DND-41 (cell line): ENCODE measurements at regions not wholly inside any gene's neighbourhood (a gene's known extent, or its start where the extent isn't known, plus 50 kb on each side); places are given as distances from the start of the nearest gene placed in this dataset.
"Not testable (repeated sequence)": the region's sequence is repeated elsewhere in the genome, so short reads cannot be mapped to it uniquely, and the experiment has no call there.

Experiments used
- ATAC-seq: fragments of 200-7000 bp; cut with Tn5 transposase; 3 replicates; pipeline ENCODE4 v1.9.1; 2021; ENCODE audit warnings: low read depth; ENCODE audit not compliant: insufficient read depth
- DNase-seq: peaks from one replicate; pipeline ENCODE4 v3.0.0-alpha.2; 2020
- H2AFZ ChIP-seq: 2 replicates; pipeline ENCODE4 v1.6.0; 2012; ENCODE audit warnings: low read depth, low read length
- H3K27ac ChIP-seq: 2 replicates; pipeline ENCODE4 v1.5.1; 2012; ENCODE audit warnings: low read length, inconsistent platforms
- H3K27me3 ChIP-seq: fragments of 200-600 bp; sonication (generic); 2 replicates; pipeline ENCODE4 v1.6.0; 2012; ENCODE audit warnings: low read length, mild to moderate bottlenecking, inconsistent platforms; ENCODE audit not compliant: insufficient read depth, poor library complexity
- H3K36me3 ChIP-seq: 2 replicates; pipeline ENCODE4 v1.5.1; 2012; ENCODE audit warnings: low read length, inconsistent platforms; ENCODE audit not compliant: insufficient read depth
- H3K4me1 ChIP-seq: 2 replicates; pipeline ENCODE4 v1.5.1; 2012; ENCODE audit warnings: mild to moderate bottlenecking, low read length; ENCODE audit not compliant: insufficient read depth
- H3K4me2 ChIP-seq: 2 replicates; pipeline ENCODE4 v1.6.0; 2012; ENCODE audit warnings: mild to moderate bottlenecking, moderate library complexity, low read length, inconsistent platforms; ENCODE audit not compliant: insufficient read depth
- H3K4me3 ChIP-seq, 2 experiments: fragments of 200-600 bp in 1 of 2; shearing (Covaris generic) in 1 of 2; 2 replicates each; pipeline ENCODE4 v1.5.1; 2012 to 2016; ENCODE audit warnings: inconsistent platforms in 2 of 2, low read length in 2 of 2, mild to moderate bottlenecking in 2 of 2, low read depth in 1 of 2, moderate library complexity in 1 of 2
- H3K79me2 ChIP-seq: 2 replicates; pipeline ENCODE4 v1.6.0; 2012; ENCODE audit warnings: low read length, inconsistent platforms; ENCODE audit not compliant: insufficient read depth
- H3K9ac ChIP-seq: 2 replicates; pipeline ENCODE4 v1.6.0; 2012; ENCODE audit warnings: low read depth, mild to moderate bottlenecking, inconsistent platforms, low read length, moderate library complexity
- H3K9me3 ChIP-seq: 2 replicates; pipeline ENCODE4 v1.5.1; 2012; ENCODE audit warnings: low read length, moderate library complexity, mild to moderate bottlenecking, inconsistent platforms; ENCODE audit not compliant: insufficient read depth, severe bottlenecking
- H4K20me1 ChIP-seq: 2 replicates; pipeline ENCODE4 v1.6.0; 2012; ENCODE audit warnings: low read length; ENCODE audit not compliant: insufficient read depth
- EZH2 ChIP-seq: IDR thresholded peaks from 3 replicates; pipeline ENCODE4 v1.6.1; 2012; ENCODE audit warnings: borderline replicate concordance, low read depth, mild to moderate bottlenecking, moderate library complexity, low read length, inconsistent platforms; ENCODE audit not compliant: severe bottlenecking
- TF ChIP-seq, protein P1 (sequence below): IDR thresholded peaks from 2 replicates; pipeline ENCODE4 v1.5.1; 2012; ENCODE audit warnings: borderline replicate concordance, low read length, moderate library complexity, mild to moderate bottlenecking; ENCODE audit not compliant: poor library complexity, severe bottlenecking; ENCODE audit errors: extremely low read depth

- TF ChIP-seq, protein P1, sequence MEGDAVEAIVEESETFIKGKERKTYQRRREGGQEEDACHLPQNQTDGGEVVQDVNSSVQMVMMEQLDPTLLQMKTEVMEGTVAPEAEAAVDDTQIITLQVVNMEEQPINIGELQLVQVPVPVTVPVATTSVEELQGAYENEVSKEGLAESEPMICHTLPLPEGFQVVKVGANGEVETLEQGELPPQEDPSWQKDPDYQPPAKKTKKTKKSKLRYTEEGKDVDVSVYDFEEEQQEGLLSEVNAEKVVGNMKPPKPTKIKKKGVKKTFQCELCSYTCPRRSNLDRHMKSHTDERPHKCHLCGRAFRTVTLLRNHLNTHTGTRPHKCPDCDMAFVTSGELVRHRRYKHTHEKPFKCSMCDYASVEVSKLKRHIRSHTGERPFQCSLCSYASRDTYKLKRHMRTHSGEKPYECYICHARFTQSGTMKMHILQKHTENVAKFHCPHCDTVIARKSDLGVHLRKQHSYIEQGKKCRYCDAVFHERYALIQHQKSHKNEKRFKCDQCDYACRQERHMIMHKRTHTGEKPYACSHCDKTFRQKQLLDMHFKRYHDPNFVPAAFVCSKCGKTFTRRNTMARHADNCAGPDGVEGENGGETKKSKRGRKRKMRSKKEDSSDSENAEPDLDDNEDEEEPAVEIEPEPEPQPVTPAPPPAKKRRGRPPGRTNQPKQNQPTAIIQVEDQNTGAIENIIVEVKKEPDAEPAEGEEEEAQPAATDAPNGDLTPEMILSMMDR: no peak
- no peak for TF ChIP-seq EZH2
- H3K4me1 ChIP-seq: no peaks in the 10 kb centered on the region
- no peak overlapping the region for H3K4me3 ChIP-seq
- no peak for ATAC-seq
- H3K4me2 ChIP-seq: no peak overlapping the region
- H3K36me3 ChIP-seq: no peaks in the 10 kb centered on the region
- H3K27ac ChIP-seq: no peak overlapping the region
- H3K27me3 ChIP-seq: no peaks in the 10 kb centered on the region
- no peaks in the 10 kb centered on the region for H3K79me2 ChIP-seq
- no peak overlapping the region for H3K9ac ChIP-seq
- H4K20me1 ChIP-seq: no peaks in the 10 kb centered on the region
- H2AFZ ChIP-seq: no peak overlapping the region
- no peaks in the 10 kb centered on the region for H3K9me3 ChIP-seq
- DNase-seq: no peak
Observed at GRCh38 chr1:68831281-68831680, 334.4 kb upstream of the DEPDC1 start.

DNA sequence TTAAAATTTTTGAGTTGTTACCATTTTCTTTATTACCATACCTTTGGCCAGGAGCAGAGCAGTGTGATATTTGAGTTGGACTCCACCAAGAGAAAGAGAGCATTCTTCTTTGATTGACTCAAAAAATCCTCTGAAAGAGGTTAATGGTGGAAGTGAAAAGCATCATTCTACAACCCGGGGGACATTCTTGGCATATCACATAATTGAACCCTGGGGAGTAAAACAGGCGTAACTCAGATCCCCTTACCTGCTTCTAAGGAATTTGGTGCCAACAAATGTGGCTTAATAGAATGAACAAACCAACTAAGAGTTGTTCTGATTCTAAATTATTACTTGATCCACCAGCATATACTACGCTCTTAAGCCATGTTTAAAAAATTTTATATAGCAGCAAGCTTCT, 351.1 kb upstream of the DEPDC1 start:
- Histone ChIP-seq H3K27ac (no peak overlapping the region), H3K9me3 (no peaks in the 10 kb centered on the region), H3K4me3 (no peak overlapping the region), H3K9ac (no peak overlapping the region), H3K36me3 (no peaks in the 10 kb centered on the region), H3K79me2 (no peaks in the 10 kb centered on the region), H3K4me1 (no peaks in the 10 kb centered on the region), H4K20me1 (no peaks in the 10 kb centered on the region), H3K4me2 (no peak overlapping the region), H2AFZ (no peak overlapping the region), H3K27me3 (no peaks in the 10 kb centered on the region)
- TF ChIP-seq, protein P1: no peak
- TF ChIP-seq EZH2: no peak
- DNase-seq: no peak
- ATAC-seq: no peak

GRCh38 chr1:68868606-68869005, 371.7 kb upstream of the DEPDC1 start:
- Histone ChIP-seq H4K20me1 (no peaks in the 10 kb centered on the region), H3K4me3 (no peak overlapping the region), H3K9me3 (peaks cover 2% of the 10 kb centered on the region), H3K79me2 (no peaks in the 10 kb centered on the region), H3K27me3 (no peaks in the 10 kb centered on the region), H3K9ac (no peak overlapping the region), H3K36me3 (no peaks in the 10 kb centered on the region), H3K27ac (no peak overlapping the region), H3K4me1 (no peaks in the 10 kb centered on the region), H2AFZ (no peak overlapping the region), H3K4me2 (no peak overlapping the region)
- TF ChIP-seq, protein P1: no peak
- TF ChIP-seq EZH2: no peak
- ATAC-seq (no peak), DNase-seq (no peak)

DNA sequence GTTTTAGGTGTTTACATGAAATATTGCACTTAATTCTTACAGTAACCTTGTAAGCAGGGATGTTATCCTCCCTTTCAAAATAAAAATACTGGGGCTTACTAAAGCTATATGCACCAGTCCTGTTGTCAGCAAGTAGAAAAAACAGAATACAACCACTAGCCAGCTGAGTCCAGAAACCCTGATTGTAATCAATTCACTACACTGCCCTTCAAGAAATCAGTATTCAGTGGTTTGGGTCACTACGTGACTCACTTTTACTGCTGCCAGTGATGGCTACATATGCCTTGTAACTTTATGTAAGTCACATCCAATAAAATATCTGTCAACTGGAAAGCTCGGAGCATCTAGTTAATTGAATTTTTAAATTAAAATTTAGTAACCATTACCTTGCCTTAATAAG, 376.3 kb upstream of the DEPDC1 start:
- Histone ChIP-seq H3K27ac (no peak overlapping the region), H4K20me1 (no peaks in the 10 kb centered on the region), H3K4me1 (no peaks in the 10 kb centered on the region), H3K79me2 (no peaks in the 10 kb centered on the region), H3K9ac (no peak overlapping the region), H3K9me3 (no peaks in the 10 kb centered on the region), H3K4me2 (no peak overlapping the region), H3K27me3 (no peaks in the 10 kb centered on the region), H3K36me3 (no peaks in the 10 kb centered on the region), H3K4me3 (no peak overlapping the region), H2AFZ (no peak overlapping the region)
- no peak for DNase-seq
- no peak for ATAC-seq
- TF ChIP-seq, protein P1: no peak
- no peak for TF ChIP-seq EZH2

DNA sequence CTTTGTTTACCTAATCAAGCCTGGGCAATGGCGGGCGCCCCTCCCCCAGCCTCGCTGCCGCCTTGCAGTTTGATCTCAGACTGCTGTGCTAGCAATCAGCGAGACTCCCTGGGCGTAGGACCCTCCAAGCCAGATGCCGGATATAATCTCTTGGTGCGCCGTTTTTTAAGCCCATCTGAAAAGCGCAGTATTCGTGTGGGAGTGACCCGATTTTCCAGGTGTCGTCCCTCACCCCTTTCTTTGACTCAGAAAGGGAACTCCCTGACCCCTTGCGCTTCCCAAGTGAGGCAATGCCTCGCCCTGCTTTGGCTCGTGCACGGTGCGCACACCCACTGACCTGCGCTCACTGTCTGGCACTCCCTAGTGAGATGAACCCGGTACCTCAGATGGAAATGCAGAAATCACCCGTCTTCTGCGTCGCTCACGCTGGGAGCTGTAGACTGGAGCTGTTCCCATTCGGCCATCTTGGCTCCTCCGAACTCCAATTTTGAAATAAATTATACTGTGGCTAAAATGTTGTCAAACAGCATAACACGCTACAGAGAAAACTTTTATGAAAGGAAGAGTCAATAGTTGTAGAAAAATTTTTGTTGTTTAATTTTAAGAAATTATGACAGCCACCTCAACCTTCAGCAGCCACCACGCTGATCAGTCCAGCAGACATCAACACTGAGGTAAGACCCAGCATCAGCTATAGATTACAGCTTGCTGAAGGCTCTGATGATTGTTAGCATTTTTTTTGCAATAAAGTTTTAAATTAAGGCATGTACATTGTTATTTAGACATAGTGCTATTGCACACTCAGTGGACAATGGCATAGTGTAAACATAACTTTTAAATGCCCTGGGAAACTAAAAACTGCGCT, 384.7 kb upstream of the DEPDC1 start:
- not testable (repeated sequence) for H3K9ac ChIP-seq, H2AFZ ChIP-seq

More for the DNA sequence above, 384.7 kb upstream of the DEPDC1 start:
- not testable (repeated sequence) for H3K36me3 ChIP-seq, H4K20me1 ChIP-seq, H3K27me3 ChIP-seq, H3K79me2 ChIP-seq, H3K9me3 ChIP-seq, DNase-seq, H3K4me3 ChIP-seq, H3K4me1 ChIP-seq, H3K27ac ChIP-seq, H3K4me2 ChIP-seq, ATAC-seq
